ENCODE measurements at regions not wholly inside any gene's neighbourhood (a gene's known extent, or its start where the extent isn't known, plus 50 kb on each side); places are given as distances from the start of the nearest gene placed in this dataset.

- no peak for DNase-seq
These were observed 445.7 kb upstream of the SLC14A2 start for GRCh38 chr18:45169610-45170009.

GRCh38 chr18:45171679-45172191 is 443.5 kb upstream of the SLC14A2 start:
- no peak for DNase-seq

- no peak for DNase-seq
These were observed 441.9 kb upstream of the SLC14A2 start for GRCh38 chr18:45173327-45173726.

GRCh38 chr18:45173799-45174519 is 441.3 kb upstream of the SLC14A2 start:
- no peak for DNase-seq

- no peak for DNase-seq
These were observed 440.6 kb upstream of the SLC14A2 start for GRCh38 chr18:45174629-45175136.

- no peak for DNase-seq
These were observed 439.8 kb upstream of the SLC14A2 start for GRCh38 chr18:45175511-45175910.

- no peak for DNase-seq
These were observed 428.4 kb upstream of the SLC14A2 start for GRCh38 chr18:45186832-45187231.

- DNase-seq = no peak
These were observed 423.5 kb upstream of the SLC14A2 start for GRCh38 chr18:45191795-45192194.

GRCh38 chr18:45197526-45197970 is 417.7 kb upstream of the SLC14A2 start:
- DNase-seq = no peak

GRCh38 chr18:45198526-45198925 is 416.8 kb upstream of the SLC14A2 start:
- DNase-seq = no peak

- no peak for DNase-seq
These were observed 414.2 kb upstream of the SLC14A2 start for GRCh38 chr18:45201029-45201428.

GRCh38 chr18:45201489-45201888 is 413.8 kb upstream of the SLC14A2 start:
- DNase-seq = no peak

GRCh38 chr18:45202061-45202460 is 413.2 kb upstream of the SLC14A2 start:
- no peak for DNase-seq

- no peak for DNase-seq
These were observed 411.6 kb upstream of the SLC14A2 start for GRCh38 chr18:45203677-45204076.

GRCh38 chr18:45207328-45207727 is 407.9 kb upstream of the SLC14A2 start:
- no peak for DNase-seq

GRCh38 chr18:45208164-45208563 is 407.1 kb upstream of the SLC14A2 start:
- DNase-seq = no peak

GRCh38 chr18:45212181-45213039 is 402.9 kb upstream of the SLC14A2 start:
- peak; percentile 32 to 50 for DNase-seq

- DNase-seq = no peak
These were observed 402.3 kb upstream of the SLC14A2 start for GRCh38 chr18:45213040-45213333.

- DNase-seq = no peak
These were observed 396.8 kb upstream of the SLC14A2 start for GRCh38 chr18:45218436-45218835.

- DNase-seq = no peak
These were observed 393.9 kb upstream of the SLC14A2 start for GRCh38 chr18:45221363-45221762.

GRCh38 chr18:45222180-45222579 is 393.1 kb upstream of the SLC14A2 start:
- DNase-seq = no peak

GRCh38 chr18:45227001-45227742 is 388.1 kb upstream of the SLC14A2 start:
- no peak for DNase-seq

- DNase-seq = no peak
These were observed 386.4 kb upstream of the SLC14A2 start for GRCh38 chr18:45228796-45229388.
